MCF 10A (cell line): ENCODE measurements at regions not wholly inside any gene's neighbourhood (a gene's known extent, or its start where the extent isn't known, plus 50 kb on each side); places are given as distances from the start of the nearest gene placed in this dataset.

Source experiments
- BruUV-seq: library from RNA; stranded (reverse); fragments of 400-500 nt; replicated peaks from 2 replicates; lab custom pipeline; 2021; lab: Mats Ljungman, UMichigan
- CTCF ChIA-PET: fragments of 300-600 bp; sonication (Branson Sonifier 250); formaldehyde crosslinking; extraction: SDS; loops from one replicate; lab custom pipeline; 2021; ENCODE audit warnings: antibody characterized with exemption, inconsistent platforms; lab: Yijun Ruan, JAX
- POLR2A ChIA-PET: fragments of 300-600, 350-650 bp; sonication (Branson Sonifier 250); formaldehyde crosslinking; extraction: SDS; loops from one replicate; lab custom pipeline; 2020; ENCODE audit warnings: antibody characterized with exemption, inconsistent platforms; lab: Yijun Ruan, JAX
- DNase-seq: peaks from one replicate; pipeline ENCODE4 v3.0.0-alpha.2; 2018; ENCODE audit not compliant: unreplicated experiment
- H3K27ac Mint-ChIP-seq: one replicate; pipeline ENCODE4 v1.8.0; 2022; ENCODE audit warnings: mild to moderate bottlenecking, low read depth, mixed read lengths; ENCODE audit not compliant: unreplicated experiment
- H3K27me3 Mint-ChIP-seq: one replicate; pipeline ENCODE4 v1.8.0; 2022; ENCODE audit warnings: mixed read lengths; ENCODE audit not compliant: insufficient read depth, unreplicated experiment
- H3K36me3 Mint-ChIP-seq: one replicate; pipeline ENCODE4 v1.8.0; 2022; ENCODE audit warnings: mild to moderate bottlenecking, moderate library complexity, mixed read lengths; ENCODE audit not compliant: insufficient read depth, unreplicated experiment
- H3K4me1 Mint-ChIP-seq: one replicate; pipeline ENCODE4 v1.8.0; 2022; ENCODE audit warnings: mixed read lengths; ENCODE audit not compliant: insufficient read depth, unreplicated experiment
- H3K4me3 Mint-ChIP-seq: one replicate; pipeline ENCODE4 v1.8.0; 2022; ENCODE audit warnings: mild to moderate bottlenecking, moderate library complexity, mixed read lengths; ENCODE audit not compliant: unreplicated experiment
- H3K9me3 Mint-ChIP-seq: one replicate; pipeline ENCODE4 v1.8.0; 2022; ENCODE audit warnings: mixed read lengths; ENCODE audit not compliant: unreplicated experiment
- intact Hi-C: fragments of 100-400 bp; cut with micrococcal nuclease; formaldehyde crosslinking; loops from 2 replicates; pipeline ENCODE4 v1.14.1; 2022
- TF ChIP-seq, protein P1 (sequence below): fragments of 200-600 bp; IDR thresholded peaks from one replicate; pipeline ENCODE4 v1.8.0; 2022; ENCODE audit warnings: antibody characterized with exemption, mild to moderate bottlenecking; ENCODE audit not compliant: unreplicated experiment

DNA sequence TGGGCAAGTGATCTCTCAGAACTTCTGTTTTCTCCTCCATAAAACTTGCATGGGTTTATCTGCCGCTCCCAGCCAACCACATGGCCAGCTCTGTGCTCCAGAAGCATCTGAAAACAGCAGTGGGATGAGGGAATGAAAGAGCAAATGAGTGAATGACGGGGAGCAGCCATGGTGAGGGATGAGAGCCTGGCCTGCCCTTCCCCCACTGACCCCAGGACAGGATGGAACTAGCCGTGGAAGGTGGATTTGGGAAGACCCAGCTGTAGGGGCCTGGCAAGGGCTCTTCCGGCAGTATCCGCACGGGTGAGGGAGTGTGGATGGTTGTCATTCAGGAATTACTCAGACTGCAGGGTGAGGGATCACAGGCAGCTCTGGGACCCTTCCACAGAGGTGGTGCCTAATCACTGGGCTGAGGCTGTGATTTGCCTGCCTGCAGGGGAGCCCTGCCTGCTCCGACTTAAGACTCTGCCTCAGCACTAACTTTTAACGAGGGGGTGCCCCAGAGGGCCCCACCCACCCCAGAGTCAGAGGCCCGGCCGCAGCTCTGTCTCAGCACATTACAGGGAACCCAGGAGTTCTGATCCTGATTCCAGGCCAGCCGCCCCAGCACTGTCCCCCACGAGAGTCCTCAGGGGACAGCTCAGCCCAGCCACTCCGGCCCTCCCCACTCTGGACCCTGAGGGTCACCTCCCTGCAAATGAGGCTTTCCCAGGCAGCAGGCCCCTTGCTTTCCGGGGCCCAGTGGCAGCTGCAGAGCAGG is 136.8 kb upstream of the C14orf180 start:
- no TSS peak for BruUV-seq
- DNase-seq = no peak
- Mint-ChIP-seq H3K36me3 (no peaks in the 10 kb centered on the region), H3K4me3 (no peak overlapping the region), H3K27ac (no peak overlapping the region), H3K27me3 (peaks cover 66% of the 10 kb centered on the region), H3K9me3 (peaks cover 19% of the 10 kb centered on the region), H3K4me1 (no peaks in the 10 kb centered on the region)
- intact Hi-C loops = no loop called here
- ChIA-PET CTCF (no interaction called here), POLR2A (no interaction called here)
- TF ChIP-seq, protein P1, sequence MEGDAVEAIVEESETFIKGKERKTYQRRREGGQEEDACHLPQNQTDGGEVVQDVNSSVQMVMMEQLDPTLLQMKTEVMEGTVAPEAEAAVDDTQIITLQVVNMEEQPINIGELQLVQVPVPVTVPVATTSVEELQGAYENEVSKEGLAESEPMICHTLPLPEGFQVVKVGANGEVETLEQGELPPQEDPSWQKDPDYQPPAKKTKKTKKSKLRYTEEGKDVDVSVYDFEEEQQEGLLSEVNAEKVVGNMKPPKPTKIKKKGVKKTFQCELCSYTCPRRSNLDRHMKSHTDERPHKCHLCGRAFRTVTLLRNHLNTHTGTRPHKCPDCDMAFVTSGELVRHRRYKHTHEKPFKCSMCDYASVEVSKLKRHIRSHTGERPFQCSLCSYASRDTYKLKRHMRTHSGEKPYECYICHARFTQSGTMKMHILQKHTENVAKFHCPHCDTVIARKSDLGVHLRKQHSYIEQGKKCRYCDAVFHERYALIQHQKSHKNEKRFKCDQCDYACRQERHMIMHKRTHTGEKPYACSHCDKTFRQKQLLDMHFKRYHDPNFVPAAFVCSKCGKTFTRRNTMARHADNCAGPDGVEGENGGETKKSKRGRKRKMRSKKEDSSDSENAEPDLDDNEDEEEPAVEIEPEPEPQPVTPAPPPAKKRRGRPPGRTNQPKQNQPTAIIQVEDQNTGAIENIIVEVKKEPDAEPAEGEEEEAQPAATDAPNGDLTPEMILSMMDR = no peak

GRCh38 chr14:104443391-104444158 is 136.0 kb upstream of the C14orf180 start:
- H3K4me1 Mint-ChIP-seq = no peaks in the 10 kb centered on the region
- TF ChIP-seq, protein P1 = no peak
- intact Hi-C loops = no loop called here
- no peak overlapping the region for H3K27ac Mint-ChIP-seq
- CTCF ChIA-PET = no interaction called here
- no peaks in the 10 kb centered on the region for H3K36me3 Mint-ChIP-seq
- no TSS peak for BruUV-seq
- H3K4me3 Mint-ChIP-seq = no peak overlapping the region
- peaks cover 71% of the 10 kb centered on the region for H3K27me3 Mint-ChIP-seq
- POLR2A ChIA-PET = no interaction called here
- DNase-seq = no peak
- H3K9me3 Mint-ChIP-seq = peaks cover 27% of the 10 kb centered on the region

- ChIA-PET POLR2A (no interaction called here), CTCF (no interaction called here)
- no peaks in the 10 kb centered on the region for H3K4me1 Mint-ChIP-seq
- TF ChIP-seq, protein P1 = no peak
- peaks cover 30% of the 10 kb centered on the region for H3K9me3 Mint-ChIP-seq
- no peak overlapping the region for H3K27ac Mint-ChIP-seq
- no TSS peak for BruUV-seq
- no peak for DNase-seq
- H3K4me3 Mint-ChIP-seq = no peak overlapping the region
- intact Hi-C loops = no loop called here
- peaks cover 71% of the 10 kb centered on the region for H3K27me3 Mint-ChIP-seq
- H3K36me3 Mint-ChIP-seq = no peaks in the 10 kb centered on the region
These were observed 135.2 kb upstream of the C14orf180 start for GRCh38 chr14:104444159-104445030.
